HG03175 (cell line): ENCODE measurements at regions not wholly inside any gene's neighbourhood (a gene's known extent, or its start where the extent isn't known, plus 50 kb on each side); places are given as distances from the start of the nearest gene placed in this dataset.
"Not testable (repeated sequence)": the region's sequence is repeated elsewhere in the genome, so short reads cannot be mapped to it uniquely, and the experiment has no call there.

Experiments
- ATAC-seq: cut with Tn5 transposase; IDR thresholded peaks from one replicate; pipeline ENCODE4 v1.9.1; 2021; ENCODE audit warnings: mild to moderate bottlenecking, moderate library complexity; ENCODE audit not compliant: unreplicated experiment

GRCh38 chr5:62139741-62140140, 166.3 kb upstream of the KIF2A start:
- no peak for ATAC-seq

- no peak for ATAC-seq
Measured at GRCh38 chr5:62142351-62142750, 163.7 kb upstream of the KIF2A start.

- no peak for ATAC-seq
Measured at GRCh38 chr5:62143268-62144229, 162.5 kb upstream of the KIF2A start.

GRCh38 chr5:62144401-62145022, 161.5 kb upstream of the KIF2A start:
- ATAC-seq, result no peak

- no peak for ATAC-seq
Measured at GRCh38 chr5:62149879-62150278, 156.1 kb upstream of the KIF2A start.

- ATAC-seq, result no peak
Measured at GRCh38 chr5:62152394-62153087, 153.5 kb upstream of the KIF2A start.

GRCh38 chr5:62154758-62155157, 151.2 kb upstream of the KIF2A start:
- no peak for ATAC-seq

GRCh38 chr5:62155988-62156387, 150.0 kb upstream of the KIF2A start:
- no peak for ATAC-seq

- no peak for ATAC-seq
Measured at GRCh38 chr5:62167561-62168057, 138.4 kb upstream of the KIF2A start.

GRCh38 chr5:62168506-62169281, 137.3 kb upstream of the KIF2A start:
- no peak for ATAC-seq

- no peak for ATAC-seq
Measured at GRCh38 chr5:62178258-62178657, 127.7 kb upstream of the KIF2A start.

GRCh38 chr5:62182802-62183201, 123.2 kb upstream of the KIF2A start:
- no peak for ATAC-seq

- no peak for ATAC-seq
Measured at GRCh38 chr5:62183727-62184126, 122.3 kb upstream of the KIF2A start.

- ATAC-seq, result no peak
Measured at GRCh38 chr5:62184444-62184843, 121.6 kb upstream of the KIF2A start.

- no peak for ATAC-seq
Measured at GRCh38 chr5:62190173-62190572, 115.8 kb upstream of the KIF2A start.

- no peak for ATAC-seq
Measured at GRCh38 chr5:62190931-62191330, 115.1 kb upstream of the KIF2A start.

GRCh38 chr5:62192958-62193357, 113.0 kb upstream of the KIF2A start:
- no peak for ATAC-seq

- ATAC-seq, result not testable (repeated sequence)
Measured at GRCh38 chr5:62196532-62196931, 109.5 kb upstream of the KIF2A start.

- ATAC-seq, result no peak
Measured at GRCh38 chr5:62197697-62198096, 108.3 kb upstream of the KIF2A start.

GRCh38 chr5:62198421-62198820, 107.6 kb upstream of the KIF2A start:
- ATAC-seq, result no peak
